NCI-H526 treated with DMSO at 0.1 percent for 48 hours (cell line): ENCODE measurements at regions not wholly inside any gene's neighbourhood (a gene's known extent, or its start where the extent isn't known, plus 50 kb on each side); places are given as distances from the start of the nearest gene placed in this dataset.
A peak's percentile ranks its signal among the peaks of the same experiment; 100 is the strongest.
"Not testable (repeated sequence)": the region's sequence is repeated elsewhere in the genome, so short reads cannot be mapped to it uniquely, and the experiment has no call there.

Source experiments
- DNase-seq: peaks from one replicate; lab custom pipeline; 2025; lab: John Stamatoyannopoulos, UW

DNA sequence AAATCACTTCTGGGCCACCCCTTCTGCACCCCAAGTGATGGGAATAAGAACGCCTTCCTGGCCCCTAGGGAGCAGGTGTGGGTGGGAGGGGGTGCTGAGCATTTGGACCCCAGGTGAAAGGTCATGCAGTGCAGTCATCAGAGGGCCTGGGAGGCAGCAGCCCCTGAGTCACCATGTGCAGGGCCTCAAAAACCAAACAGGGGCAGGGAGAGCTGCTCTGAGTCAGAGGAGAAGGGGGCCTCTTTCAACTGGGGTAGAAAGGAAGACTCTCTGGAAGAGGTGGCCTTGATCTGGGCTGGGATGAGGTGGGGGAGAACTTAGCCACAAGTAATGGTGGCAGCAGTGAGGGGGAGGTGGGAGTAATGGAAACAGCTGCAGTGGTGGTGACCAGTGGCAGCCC is 164.3 kb downstream of the BUB3 start:
- no peak for DNase-seq

GRCh38 chr10:123320091-123320490 is 165.9 kb downstream of the BUB3 start:
- DNase-seq = no peak

GRCh38 chr10:123323884-123324283 is 169.7 kb downstream of the BUB3 start:
- no peak for DNase-seq

GRCh38 chr10:123325663-123326190 is 171.5 kb downstream of the BUB3 start:
- DNase-seq = no peak

- DNase-seq = no peak
Observed at GRCh38 chr10:123326674-123327073, 172.5 kb downstream of the BUB3 start.

GRCh38 chr10:123327450-123327849 is 173.2 kb downstream of the BUB3 start:
- no peak for DNase-seq

- no peak for DNase-seq
Observed at GRCh38 chr10:123327896-123328295, 173.7 kb downstream of the BUB3 start.

DNA sequence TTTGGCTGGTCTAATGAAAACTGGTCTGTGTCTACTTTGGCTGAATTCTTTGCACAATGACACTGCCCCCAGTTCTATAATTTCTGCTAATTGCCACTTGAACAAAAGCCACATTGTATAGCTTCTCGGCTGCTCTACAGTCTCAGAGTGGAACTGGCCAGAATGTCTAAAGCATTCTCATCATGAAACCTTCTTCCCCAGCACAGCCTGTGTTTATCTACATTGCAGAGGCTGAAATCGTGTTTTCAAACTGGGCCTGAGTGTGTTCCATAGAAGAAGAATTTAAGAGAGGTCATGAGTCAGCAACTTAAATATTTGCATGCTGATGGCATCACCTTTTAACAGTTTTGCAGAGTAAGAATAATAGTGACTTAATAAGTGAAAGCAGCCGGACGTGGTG is 177.2 kb downstream of the BUB3 start:
- DNase-seq = peak; percentile 17

DNA sequence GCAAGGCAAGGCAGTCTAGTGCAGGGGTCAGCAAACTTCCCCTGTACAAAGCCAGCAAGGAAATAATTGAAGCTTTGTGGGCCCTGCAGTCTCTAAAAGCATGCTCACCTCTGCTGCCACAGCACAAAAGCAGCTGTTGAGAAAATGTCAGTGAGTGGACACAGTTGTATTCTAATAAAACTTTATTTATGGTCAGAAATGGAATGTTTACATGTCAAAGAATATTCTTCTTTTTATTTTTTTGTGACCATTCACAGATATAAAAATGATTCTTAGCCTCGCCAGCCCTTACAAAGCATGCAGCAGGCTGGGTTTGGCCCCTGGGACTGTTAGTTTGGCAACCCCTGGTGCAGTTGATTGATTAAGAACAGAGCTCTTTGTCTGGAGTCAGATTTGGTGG is 192.4 kb downstream of the BUB3 start:
- DNase-seq = no peak

DNA sequence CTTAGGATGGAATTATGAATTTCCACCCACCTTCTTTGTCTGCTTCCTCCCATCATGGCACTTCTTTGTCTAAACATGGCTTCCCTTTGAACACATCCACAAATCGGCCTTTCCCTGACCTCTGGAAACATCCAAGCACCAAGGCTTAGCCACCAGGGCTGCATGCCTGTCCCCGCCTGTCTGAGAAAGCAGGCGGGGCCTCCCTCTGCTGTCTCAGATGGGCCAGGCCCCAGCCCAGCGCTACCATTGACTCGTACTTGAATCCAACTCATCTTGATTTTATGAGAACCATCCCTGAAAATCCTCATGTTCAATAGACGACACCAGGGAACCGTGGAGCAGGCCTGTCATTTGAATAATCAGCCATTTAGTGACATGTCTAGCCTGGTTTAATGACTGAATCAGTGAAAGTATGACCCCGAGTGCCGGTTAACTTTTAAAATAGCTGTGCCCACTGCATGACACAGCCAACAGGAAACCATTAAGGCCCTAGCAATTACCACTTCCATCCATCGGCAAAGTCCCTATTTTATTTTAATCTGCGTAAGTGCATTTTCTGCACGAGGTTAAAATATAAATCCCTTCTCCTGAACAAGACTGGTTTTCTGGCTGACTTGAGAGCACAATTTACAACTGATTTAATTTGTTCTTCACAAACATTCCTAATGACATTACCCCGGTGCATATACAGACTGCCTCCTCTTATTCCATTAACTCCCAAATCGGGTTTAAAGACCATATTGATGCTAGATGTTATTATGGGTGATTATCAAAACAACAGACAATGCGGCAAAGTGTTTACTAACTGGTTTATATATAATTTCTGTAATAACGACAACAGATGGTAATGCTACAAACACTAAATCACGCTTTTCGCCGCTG is 194.7 kb downstream of the BUB3 start:
- DNase-seq = no peak

DNA sequence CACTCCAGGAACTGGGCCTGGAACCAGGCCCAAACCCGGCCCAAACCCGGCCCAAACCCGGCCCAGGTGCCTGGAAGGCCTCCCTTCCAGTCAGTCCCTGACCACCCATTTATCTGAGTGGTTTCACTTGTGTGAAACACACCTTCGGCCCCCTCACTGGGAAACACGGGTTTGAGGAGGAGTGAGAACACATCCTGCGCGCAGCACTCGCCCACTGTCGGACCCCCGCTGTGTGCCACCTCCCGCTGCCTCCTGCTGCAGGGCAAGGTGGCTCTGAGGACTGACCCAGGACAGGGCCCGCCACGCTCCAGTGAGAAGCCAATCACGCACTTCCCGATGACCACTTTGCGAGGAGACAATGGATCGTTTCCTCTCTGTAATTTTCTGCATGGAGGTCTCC is 197.5 kb downstream of the BUB3 start:
- DNase-seq = no peak

DNA sequence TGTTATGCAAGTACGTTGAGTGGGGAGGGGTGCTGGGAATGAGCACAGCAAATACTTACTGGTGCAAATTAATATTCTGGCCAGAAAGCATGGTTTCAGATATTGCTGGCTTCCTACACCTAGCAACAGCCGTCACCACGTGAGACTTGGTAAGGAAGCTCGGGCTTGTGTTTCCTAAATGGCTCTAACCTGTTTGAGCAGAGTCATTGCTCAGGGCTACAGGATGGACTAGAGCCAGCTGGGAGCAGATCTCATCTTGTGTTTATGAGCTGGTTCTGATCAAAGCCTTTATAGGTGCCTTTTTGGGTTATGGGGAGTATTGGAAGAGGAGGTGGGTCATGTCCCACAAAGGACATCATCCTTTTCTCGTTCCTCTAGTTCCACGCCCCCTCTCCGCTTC is 200.3 kb downstream of the BUB3 start:
- no peak for DNase-seq

- no peak for DNase-seq
Observed at GRCh38 chr10:123355748-123356481, 201.7 kb downstream of the BUB3 start.

DNA sequence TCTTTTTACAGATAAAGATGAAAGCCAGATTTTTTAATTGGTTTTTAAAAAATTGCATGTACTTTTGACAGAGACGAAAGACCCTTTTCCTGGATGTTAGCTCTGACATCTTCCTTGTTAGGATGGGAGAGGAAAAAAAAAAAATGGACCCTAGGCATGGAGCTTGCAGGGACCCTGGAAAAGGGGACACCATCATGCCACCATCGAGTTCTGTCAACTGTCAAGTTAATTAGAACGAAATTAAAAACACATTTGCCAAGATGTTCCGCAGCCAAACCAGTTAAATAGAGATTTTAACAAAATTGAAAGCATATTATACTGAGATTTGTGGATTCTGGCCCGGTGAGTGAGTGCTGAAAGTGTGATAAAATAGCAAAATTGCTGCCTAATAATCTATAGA is 202.6 kb downstream of the BUB3 start:
- DNase-seq = no peak

DNA sequence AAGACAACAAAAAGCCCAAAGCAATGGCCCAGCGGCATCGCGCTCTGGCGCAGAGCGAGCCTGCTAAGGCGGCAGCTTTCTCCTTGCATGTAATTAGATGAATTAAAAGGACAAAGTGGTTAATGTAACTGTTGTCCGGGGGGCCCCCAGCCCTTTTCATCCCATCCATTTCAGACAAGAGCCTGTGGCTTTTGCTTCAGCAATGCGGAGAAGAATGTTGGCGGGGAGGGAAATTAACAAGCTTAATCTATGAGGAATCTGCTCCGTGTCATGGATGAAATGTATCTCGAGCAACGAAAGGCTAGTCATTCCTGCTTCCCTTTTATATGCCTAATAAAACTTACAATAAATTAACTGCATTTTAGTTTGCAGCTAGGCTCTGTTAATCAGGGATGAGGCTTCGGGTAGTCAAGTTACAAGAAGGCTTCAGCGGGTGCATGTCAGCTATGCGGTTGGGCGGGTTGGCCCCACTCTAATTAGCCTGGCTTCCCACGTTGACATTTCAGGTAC is 203.3 kb downstream of the BUB3 start:
- no peak for DNase-seq

- DNase-seq = no peak
Observed at GRCh38 chr10:123359539-123359938, 205.3 kb downstream of the BUB3 start.

- no peak for DNase-seq
Observed at GRCh38 chr10:123361832-123362231, 207.6 kb downstream of the BUB3 start.

DNA sequence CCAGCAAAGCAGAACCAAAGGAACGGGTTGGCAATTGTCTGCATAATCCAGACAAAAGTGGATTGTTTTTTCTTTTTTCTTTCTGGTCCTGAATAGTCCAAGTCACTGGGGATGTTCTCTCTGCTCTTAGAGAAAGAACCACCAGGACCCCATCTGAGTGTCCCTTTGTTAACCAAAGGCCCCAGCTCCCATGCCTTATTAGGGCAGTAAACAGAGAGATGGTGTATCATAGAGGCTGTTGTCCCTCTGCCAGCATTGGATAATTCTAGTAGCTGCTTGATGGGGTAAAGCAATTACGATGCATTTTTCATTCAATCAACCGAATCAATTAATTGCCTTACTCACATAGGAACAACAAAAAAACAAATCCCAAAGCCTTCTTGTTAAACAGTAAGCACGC is 213.0 kb downstream of the BUB3 start:
- no peak for DNase-seq

DNA sequence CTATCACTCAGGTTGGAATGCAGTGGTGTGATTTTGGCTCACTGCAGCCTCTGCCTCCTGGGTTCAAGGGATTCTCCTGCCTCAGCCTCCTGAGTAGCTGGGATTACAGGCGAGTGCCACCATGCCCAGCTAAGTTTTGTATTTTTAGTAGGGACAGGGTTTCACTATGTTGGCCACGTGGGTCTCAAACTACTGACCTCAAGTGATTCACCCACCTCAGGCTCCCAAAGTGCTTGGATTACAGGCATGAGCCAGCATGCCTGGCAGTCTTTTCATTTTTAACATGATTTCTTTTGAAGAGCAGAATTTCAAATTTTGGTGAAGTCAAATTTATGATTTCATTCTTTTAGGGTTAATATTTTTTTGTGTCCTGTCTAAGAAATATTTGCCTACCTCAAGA is 217.4 kb downstream of the BUB3 start:
- not testable (repeated sequence) for DNase-seq

DNA sequence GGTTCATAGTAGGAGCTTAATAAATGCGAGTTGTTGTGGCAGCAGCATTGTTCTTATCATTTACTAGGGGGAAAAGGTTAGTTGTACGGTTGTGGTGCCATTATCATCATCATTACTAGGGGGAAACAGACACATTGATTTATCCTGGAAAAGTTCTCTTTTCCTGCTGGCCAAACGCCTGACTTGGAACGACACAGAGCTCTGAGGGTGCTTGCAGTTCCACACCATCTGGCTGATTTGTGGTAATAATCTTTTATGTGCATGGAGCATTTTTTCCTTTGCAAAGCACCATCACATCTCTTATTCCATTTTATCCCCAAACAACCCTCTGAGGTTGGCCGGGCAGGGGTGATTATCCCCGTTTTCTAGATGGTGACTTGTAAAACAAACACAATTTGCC is 219.4 kb downstream of the BUB3 start:
- no peak for DNase-seq

DNA sequence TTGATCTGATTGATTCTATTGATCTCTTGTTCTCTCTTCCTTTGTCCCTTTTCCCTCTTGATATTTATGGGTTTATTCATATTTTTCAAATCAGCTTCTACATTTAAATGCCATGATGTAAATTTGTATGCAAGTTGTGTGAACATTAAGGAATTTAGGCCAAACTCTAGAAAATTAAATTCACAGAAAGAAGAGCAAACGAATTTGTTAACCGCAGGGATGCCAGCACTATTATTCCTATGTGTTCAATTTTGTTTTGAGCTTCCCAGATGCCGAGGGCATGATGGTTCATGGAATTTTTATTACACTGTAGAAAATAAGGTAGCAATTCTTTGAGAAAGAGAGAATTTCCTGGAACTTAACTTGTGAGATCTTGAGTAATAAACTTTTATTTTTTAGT is 220.9 kb downstream of the BUB3 start:
- DNase-seq = no peak

GRCh38 chr10:123375738-123376137 is 221.5 kb downstream of the BUB3 start:
- DNase-seq = no peak

- no peak for DNase-seq
Observed at GRCh38 chr10:123377883-123378282, 223.7 kb downstream of the BUB3 start.
